ENCODE measurements at regions not wholly inside any gene's neighbourhood (a gene's known extent, or its start where the extent isn't known, plus 50 kb on each side); places are given as distances from the start of the nearest gene placed in this dataset.

- DNase-seq (ENCODE audit: low spot score): no peak
Measured at GRCh38 chr4:123096038-123096437, 173.6 kb upstream of the NUDT6 start.

- DNase-seq (ENCODE audit: low spot score): peak; percentile 50
Measured at GRCh38 chr4:123102897-123103471, 180.6 kb upstream of the NUDT6 start.

GRCh38 chr4:123104310-123105025 lies 182.1 kb upstream of the NUDT6 start:
- no peak for DNase-seq (ENCODE audit: low spot score)

- no peak for DNase-seq (ENCODE audit: low spot score)
Measured at GRCh38 chr4:123105026-123105420, 182.6 kb upstream of the NUDT6 start.

GRCh38 chr4:123106747-123107146 lies 184.3 kb upstream of the NUDT6 start:
- no peak for DNase-seq (ENCODE audit: low spot score)

GRCh38 chr4:123107444-123108252 lies 185.3 kb upstream of the NUDT6 start:
- DNase-seq (ENCODE audit: low spot score): no peak

GRCh38 chr4:123109139-123109538 lies 186.7 kb upstream of the NUDT6 start:
- no peak for DNase-seq (ENCODE audit: low spot score)

- DNase-seq (ENCODE audit: low spot score): no peak
Measured at GRCh38 chr4:123110147-123110546, 187.8 kb upstream of the NUDT6 start.

GRCh38 chr4:123110685-123111084 lies 188.3 kb upstream of the NUDT6 start:
- no peak for DNase-seq (ENCODE audit: low spot score)

GRCh38 chr4:123113155-123113554 lies 190.8 kb upstream of the NUDT6 start:
- DNase-seq (ENCODE audit: low spot score): no peak

GRCh38 chr4:123114084-123114914 lies 191.9 kb upstream of the NUDT6 start:
- no peak for DNase-seq (ENCODE audit: low spot score)

GRCh38 chr4:123114915-123115756 lies 192.7 kb upstream of the NUDT6 start:
- DNase-seq (ENCODE audit: low spot score): no peak

GRCh38 chr4:123116412-123116811 lies 194.0 kb upstream of the NUDT6 start:
- DNase-seq (ENCODE audit: low spot score): no peak

- no peak for DNase-seq (ENCODE audit: low spot score)
Measured at GRCh38 chr4:123120473-123120872, 198.1 kb upstream of the NUDT6 start.

GRCh38 chr4:123121241-123121907 lies 199.0 kb upstream of the NUDT6 start:
- no peak for DNase-seq (ENCODE audit: low spot score)

GRCh38 chr4:123125477-123125876 lies 203.1 kb upstream of the NUDT6 start:
- DNase-seq (ENCODE audit: low spot score): no peak

GRCh38 chr4:123127218-123127617 lies 204.8 kb upstream of the NUDT6 start:
- peak; percentile 19 for DNase-seq (ENCODE audit: low spot score)

GRCh38 chr4:123127875-123128274 lies 205.5 kb upstream of the NUDT6 start:
- DNase-seq (ENCODE audit: low spot score): no peak

- no peak for DNase-seq (ENCODE audit: low spot score)
Measured at GRCh38 chr4:123133397-123134050, 211.1 kb upstream of the NUDT6 start.

- DNase-seq (ENCODE audit: low spot score): no peak
Measured at GRCh38 chr4:123144616-123145015, 222.2 kb upstream of the NUDT6 start.
